GM11168 (cell line): ENCODE measurements at regions not wholly inside any gene's neighbourhood (a gene's known extent, or its start where the extent isn't known, plus 50 kb on each side); places are given as distances from the start of the nearest gene placed in this dataset.
"Not testable (repeated sequence)": the region's sequence is repeated elsewhere in the genome, so short reads cannot be mapped to it uniquely, and the experiment has no call there.

Source experiments
- in situ Hi-C: fragments of 300-500 bp; cut with MboI; formaldehyde crosslinking; loops from one replicate; pipeline ENCODE4 v1.12.0; 2022; ENCODE audit warnings: low sequenced_read_pairs; ENCODE audit not compliant: unreplicated experiment

- in situ Hi-C loops = no loop called here
Observed at GRCh38 chr13:19062801-19063200, 118.8 kb downstream of the TUBA3C start.

GRCh38 chr13:19062019-19062646 lies 119.5 kb downstream of the TUBA3C start:
- in situ Hi-C loops = no loop called here

GRCh38 chr13:19061278-19061677 lies 120.3 kb downstream of the TUBA3C start:
- in situ Hi-C loops = no loop called here

GRCh38 chr13:19060311-19061002 lies 121.2 kb downstream of the TUBA3C start:
- in situ Hi-C loops = no loop called here

GRCh38 chr13:19059016-19059780 lies 122.4 kb downstream of the TUBA3C start:
- in situ Hi-C loops = no loop called here

- in situ Hi-C loops = no loop called here
Observed at GRCh38 chr13:19058566-19058965, 123.1 kb downstream of the TUBA3C start.

GRCh38 chr13:19057588-19058340 lies 123.9 kb downstream of the TUBA3C start:
- in situ Hi-C loops = no loop called here

GRCh38 chr13:19056984-19057490 lies 124.6 kb downstream of the TUBA3C start:
- in situ Hi-C loops = no loop called here

GRCh38 chr13:19056355-19056880 lies 125.2 kb downstream of the TUBA3C start:
- in situ Hi-C loops = no loop called here

GRCh38 chr13:19055611-19056010 lies 126.0 kb downstream of the TUBA3C start:
- in situ Hi-C loops = no loop called here

GRCh38 chr13:19053561-19053960 lies 128.1 kb downstream of the TUBA3C start:
- in situ Hi-C loops = no loop called here

GRCh38 chr13:19052931-19053330 lies 128.7 kb downstream of the TUBA3C start:
- in situ Hi-C loops = no loop called here

GRCh38 chr13:19052180-19052579 lies 129.4 kb downstream of the TUBA3C start:
- in situ Hi-C loops = no loop called here

- in situ Hi-C loops = no loop called here
Observed at GRCh38 chr13:19050901-19051300, 130.7 kb downstream of the TUBA3C start.

- in situ Hi-C loops = not testable (repeated sequence)
Observed at GRCh38 chr13:19049624-19050023, 132.0 kb downstream of the TUBA3C start.

GRCh38 chr13:19048381-19048780 lies 133.2 kb downstream of the TUBA3C start:
- in situ Hi-C loops = no loop called here

- in situ Hi-C loops = no loop called here
Observed at GRCh38 chr13:19023115-19023514, 158.5 kb downstream of the TUBA3C start.

- in situ Hi-C loops = no loop called here
Observed at GRCh38 chr13:19020988-19021387, 160.6 kb downstream of the TUBA3C start.

- in situ Hi-C loops = no loop called here
Observed at GRCh38 chr13:18998389-18998788, 183.2 kb downstream of the TUBA3C start.

GRCh38 chr13:18996627-18997051 lies 185.0 kb downstream of the TUBA3C start:
- in situ Hi-C loops = no loop called here
